Thoracic aorta (tissue), 2 donors: ENCODE measurements at regions not wholly inside any gene's neighbourhood (a gene's known extent, or its start where the extent isn't known, plus 50 kb on each side); places are given as distances from the start of the nearest gene placed in this dataset.

Source experiments
- ATAC-seq: fragments of 150-250 bp; one replicate; pipeline ENCODE4 v1.8.0; 2017; ENCODE audit warnings: low read depth; ENCODE audit not compliant: insufficient number of reproducible peaks, low FRiP score
- DNase-seq: peaks from one replicate; pipeline ENCODE4 v3.0.0-alpha.2; 2020; ENCODE audit warnings: low spot score
- H3K27ac ChIP-seq, 2 donors: fragments of 200-600 bp; sonication (generic); 1 replicate in 1 of 2; 2 replicates in 1 of 2; pipeline ENCODE4 v1.5.1; 2016; ENCODE audit warnings: mild to moderate bottlenecking in 2 of 2, moderate library complexity in 2 of 2
- H3K27me3 ChIP-seq: fragments of 200-600 bp; sonication (generic); replicated peaks from 2 replicates; pipeline ENCODE4 v1.6.0; 2016; ENCODE audit warnings: mild to moderate bottlenecking; ENCODE audit not compliant: insufficient read depth
- H3K36me3 ChIP-seq: fragments of 200-600 bp; sonication (generic); one replicate; pipeline ENCODE4 v1.5.1; 2016
- H3K4me1 ChIP-seq, 2 donors: fragments of 200-600 bp; sonication (generic); 1 replicate in 1 of 2; 2 replicates in 1 of 2; pipeline versions ENCODE4 v1.5.1 to v1.6.0; 2016; ENCODE audit warnings: low read depth in 2 of 2, mild to moderate bottlenecking in 1 of 2; ENCODE audit not compliant: control insufficient read depth in 1 of 2
- H3K4me3 ChIP-seq: fragments of 200-600 bp; sonication (generic); 2 replicates; pipeline ENCODE4 v1.5.1; 2016; ENCODE audit warnings: mild to moderate bottlenecking
- H3K9me3 ChIP-seq: fragments of 200-600 bp; sonication (generic); 2 replicates; pipeline ENCODE4 v1.5.1; 2016
- CTCF ChIP-seq: fragments of 200-600 bp; sonication (generic); IDR thresholded peaks from one replicate; pipeline ENCODE4 v1.5.1; 2019; ENCODE audit warnings: antibody characterized with exemption

- H3K4me3 ChIP-seq = no peak overlapping the region
- H3K36me3 ChIP-seq = no peaks in the 10 kb centered on the region
- H3K9me3 ChIP-seq = no peaks in the 10 kb centered on the region
- H3K27ac ChIP-seq = no peak overlapping the region
- ATAC-seq (no peak), DNase-seq (no peak)
- no peaks in the 10 kb centered on the region for H3K27me3 ChIP-seq
- TF ChIP-seq CTCF = no peak
- H3K4me1 ChIP-seq = peaks cover 0 to 6% of the 10 kb centered on the region in 2 donors
These were observed 159.2 kb upstream of the THUMPD2 start for GRCh38 chr2:39938035-39938835.

GRCh38 chr2:39937621-39938020 lies 158.6 kb upstream of the THUMPD2 start:
- Histone ChIP-seq H3K4me3 (no peak overlapping the region), H3K4me1 (peaks cover 0 to 3% of the 10 kb centered on the region in 2 donors), H3K9me3 (no peaks in the 10 kb centered on the region), H3K27ac (no peak overlapping the region), H3K36me3 (no peaks in the 10 kb centered on the region), H3K27me3 (no peaks in the 10 kb centered on the region)
- TF ChIP-seq CTCF = no peak
- ATAC-seq (no peak), DNase-seq (no peak)

GRCh38 chr2:39934851-39935250 lies 155.8 kb upstream of the THUMPD2 start:
- H3K36me3 ChIP-seq = no peaks in the 10 kb centered on the region
- no peak for ATAC-seq

GRCh38 chr2:39933196-39933595 lies 154.1 kb upstream of the THUMPD2 start:
- no peak overlapping the region for H3K4me3 ChIP-seq
- no peaks in the 10 kb centered on the region for H3K36me3 ChIP-seq
- H3K27ac ChIP-seq = no peak overlapping the region
- ATAC-seq = no peak
- DNase-seq = no peak
- no peaks in the 10 kb centered on the region for H3K27me3 ChIP-seq
- TF ChIP-seq CTCF = no peak
- no peaks in the 10 kb centered on the region for H3K9me3 ChIP-seq
- H3K4me1 ChIP-seq = no peaks in the 10 kb centered on the region

More at GRCh38 chr2:39934851-39935250, 155.8 kb upstream of the THUMPD2 start:
- H3K27ac ChIP-seq = no peak overlapping the region
- H3K4me3 ChIP-seq = no peak overlapping the region
- H3K9me3 ChIP-seq = no peaks in the 10 kb centered on the region
- no peak for TF ChIP-seq CTCF
- DNase-seq = no peak
- H3K4me1 ChIP-seq = no peaks in the 10 kb centered on the region
- H3K27me3 ChIP-seq = no peaks in the 10 kb centered on the region

GRCh38 chr2:39932198-39932597 lies 153.1 kb upstream of the THUMPD2 start:
- Histone ChIP-seq H3K27ac (no peak overlapping the region), H3K4me1 (no peaks in the 10 kb centered on the region), H3K4me3 (no peak overlapping the region), H3K36me3 (no peaks in the 10 kb centered on the region), H3K9me3 (no peaks in the 10 kb centered on the region), H3K27me3 (no peaks in the 10 kb centered on the region)
- no peak for DNase-seq
- TF ChIP-seq CTCF = no peak
- ATAC-seq = no peak
